Hepatocyte (in vitro differentiated cells): ENCODE measurements at regions not wholly inside any gene's neighbourhood (a gene's known extent, or its start where the extent isn't known, plus 50 kb on each side); places are given as distances from the start of the nearest gene placed in this dataset.

ENCODE experiments used
- DNase-seq: peaks from one replicate; pipeline ENCODE4 v3.0.0-alpha.2; 2016; ENCODE audit warnings: low spot score
- H2AFZ ChIP-seq: fragments of 200-600 bp; sonication (generic); 2 replicates; pipeline ENCODE4 v1.6.0; 2016; ENCODE audit warnings: antibody characterized with exemption, mild to moderate bottlenecking
- H3K27ac ChIP-seq: fragments of 200-600 bp; sonication (generic); 2 replicates; pipeline ENCODE4 v1.5.1; 2016; ENCODE audit warnings: mild to moderate bottlenecking
- H3K27me3 ChIP-seq: fragments of 200-600 bp; sonication (generic); 2 replicates; pipeline ENCODE4 v1.6.1; 2016
- H3K36me3 ChIP-seq: fragments of 200-600 bp; sonication (generic); replicated peaks from 2 replicates; pipeline ENCODE4 v1.5.1; 2016; ENCODE audit warnings: low read depth; ENCODE audit not compliant: insufficient read depth
- H3K4me1 ChIP-seq: fragments of 200-600 bp; sonication (generic); 2 replicates; pipeline ENCODE4 v1.5.1; 2016; ENCODE audit warnings: mild to moderate bottlenecking, moderate library complexity; ENCODE audit not compliant: insufficient read depth
- H3K4me2 ChIP-seq: fragments of 200-600 bp; sonication (generic); 2 replicates; pipeline ENCODE4 v1.6.0; 2016
- H3K4me3 ChIP-seq: fragments of 200-600 bp; sonication (generic); 2 replicates; pipeline ENCODE4 v1.5.1; 2016; ENCODE audit warnings: mild to moderate bottlenecking
- H3K79me2 ChIP-seq: fragments of 200-600 bp; sonication (generic); 2 replicates; pipeline ENCODE4 v1.6.0; 2017; ENCODE audit warnings: mild to moderate bottlenecking
- H3K9me2 ChIP-seq: fragments of 200-600 bp; sonication (generic); replicated peaks from 2 replicates; pipeline ENCODE4 v1.6.0; 2017; ENCODE audit warnings: mild to moderate bottlenecking; ENCODE audit not compliant: insufficient read depth
- H3K9me3 ChIP-seq: fragments of 200-600 bp; sonication (generic); 2 replicates; pipeline ENCODE4 v1.5.1; 2016; ENCODE audit warnings: low read depth, mild to moderate bottlenecking
- H4K20me1 ChIP-seq: fragments of 200-600 bp; sonication (generic); 2 replicates; pipeline ENCODE4 v1.6.0; 2016; ENCODE audit warnings: mild to moderate bottlenecking; ENCODE audit not compliant: insufficient read depth, poor library complexity, severe bottlenecking
- CTCF ChIP-seq: fragments of 200-600 bp; sonication (generic); IDR thresholded peaks from 2 replicates; pipeline ENCODE4 v1.5.1; 2016; ENCODE audit warnings: antibody characterized with exemption, mild to moderate bottlenecking; ENCODE audit not compliant: poor library complexity
- EZH2 ChIP-seq: fragments of 200-600 bp; sonication (generic); IDR thresholded peaks from 2 replicates; pipeline ENCODE4 v1.6.1; 2016; ENCODE audit warnings: antibody characterized with exemption, mild to moderate bottlenecking, borderline replicate concordance
- EZH2phosphoT487 ChIP-seq: fragments of 200-600 bp; sonication (generic); IDR thresholded peaks from one replicate; pipeline ENCODE4 v1.6.1; 2018; ENCODE audit warnings: antibody characterized with exemption, mild to moderate bottlenecking, low read depth, moderate library complexity; ENCODE audit not compliant: unreplicated experiment, severe bottlenecking
- WGBS: methylation state at CpG from one replicate; pipeline ENCODE4 v1.1.6; 2016; ENCODE audit warnings: low lambda C conversion rate; ENCODE audit errors: missing lambda C conversion rate; 5-methylcytosine and 5-hydroxymethylcytosine counted together

GRCh38 chr20:48058611-48059559, 273.6 kb upstream of the SULF2 start:
- TF ChIP-seq CTCF: no peak
- no peak for TF ChIP-seq EZH2
- TF ChIP-seq EZH2phosphoT487: no peak
- no peak overlapping the region for H3K4me2 ChIP-seq
- H3K27me3 ChIP-seq: no peaks in the 10 kb centered on the region
- H3K79me2 ChIP-seq: no peaks in the 10 kb centered on the region
- H3K27ac ChIP-seq: no peak overlapping the region
- H2AFZ ChIP-seq: no peak overlapping the region
- H3K36me3 ChIP-seq: no peaks in the 10 kb centered on the region
- H3K9me2 ChIP-seq: no peaks in the 10 kb centered on the region
- no peak for DNase-seq
- no peaks in the 10 kb centered on the region for H4K20me1 ChIP-seq
- H3K4me3 ChIP-seq: no peak overlapping the region
- 92% methylated on average over 31 of the region's 31 CpGs for WGBS
- no peaks in the 10 kb centered on the region for H3K9me3 ChIP-seq
- no peaks in the 10 kb centered on the region for H3K4me1 ChIP-seq

GRCh38 chr20:48057739-48058138, 272.5 kb upstream of the SULF2 start:
- Histone ChIP-seq H3K4me2 (no peak overlapping the region), H3K4me1 (no peaks in the 10 kb centered on the region), H3K27me3 (no peaks in the 10 kb centered on the region), H3K9me3 (no peaks in the 10 kb centered on the region), H3K36me3 (no peaks in the 10 kb centered on the region), H2AFZ (no peak overlapping the region), H4K20me1 (no peaks in the 10 kb centered on the region), H3K4me3 (no peak overlapping the region), H3K9me2 (no peaks in the 10 kb centered on the region), H3K79me2 (no peaks in the 10 kb centered on the region), H3K27ac (no peak overlapping the region)
- TF ChIP-seq EZH2phosphoT487 (no peak), CTCF (no peak)
- DNase-seq: no peak
- WGBS: 96% methylated on average over 1 of the region's 1 CpG

GRCh38 chr20:48057251-48057650, 272.0 kb upstream of the SULF2 start:
- Histone ChIP-seq H2AFZ (no peak overlapping the region), H3K27ac (no peak overlapping the region), H4K20me1 (no peaks in the 10 kb centered on the region), H3K9me3 (no peaks in the 10 kb centered on the region), H3K4me3 (no peak overlapping the region), H3K9me2 (no peaks in the 10 kb centered on the region), H3K4me2 (no peak overlapping the region), H3K79me2 (no peaks in the 10 kb centered on the region), H3K27me3 (no peaks in the 10 kb centered on the region), H3K4me1 (peaks cover 1% of the 10 kb centered on the region), H3K36me3 (no peaks in the 10 kb centered on the region)
- 80% methylated on average over 6 of the region's 6 CpGs for WGBS
- DNase-seq: no peak
- TF ChIP-seq EZH2phosphoT487 (no peak), EZH2 (no peak), CTCF (no peak)
